Trophoblast cell (in vitro differentiated cells and primary cell): ENCODE measurements at regions not wholly inside any gene's neighbourhood (a gene's known extent, or its start where the extent isn't known, plus 50 kb on each side); places are given as distances from the start of the nearest gene placed in this dataset.

Experiments used
- DNase-seq, 2 donors: peaks; one replicate each; pipeline ENCODE4 v3.0.0-alpha.2; 2016
- H2AFZ ChIP-seq: 2 replicates; pipeline ENCODE4 v1.6.1; 2013; ENCODE audit warnings: low read length, moderate library complexity, mild to moderate bottlenecking; ENCODE audit not compliant: insufficient read depth, poor library complexity
- H2AK5ac ChIP-seq: 2 replicates; pipeline ENCODE4 v1.6.1; 2013; ENCODE audit warnings: mild to moderate bottlenecking, low read length
- H2BK120ac ChIP-seq: 2 replicates; pipeline ENCODE4 v1.6.1; 2013; ENCODE audit warnings: low read length, mild to moderate bottlenecking, moderate library complexity; ENCODE audit not compliant: insufficient read depth, poor library complexity
- H2BK12ac ChIP-seq: 2 replicates; pipeline ENCODE4 v1.6.1; 2013; ENCODE audit warnings: mild to moderate bottlenecking, low read length, moderate library complexity
- H2BK5ac ChIP-seq: 2 replicates; pipeline ENCODE4 v1.6.1; 2013; ENCODE audit warnings: low read length, low read depth, moderate library complexity, mild to moderate bottlenecking; ENCODE audit not compliant: poor library complexity
- H3K14ac ChIP-seq: 2 replicates; pipeline ENCODE4 v1.6.1; 2013; ENCODE audit warnings: mild to moderate bottlenecking, low read length
- H3K18ac ChIP-seq: 2 replicates; pipeline ENCODE4 v1.6.1; 2013; ENCODE audit warnings: mild to moderate bottlenecking, low read length
- H3K23ac ChIP-seq: 2 replicates; pipeline ENCODE4 v1.6.1; 2013; ENCODE audit warnings: low read length
- H3K27ac ChIP-seq: 2 replicates; pipeline ENCODE4 v1.5.1; 2013; ENCODE audit warnings: low read depth, mild to moderate bottlenecking, inconsistent platforms, low read length, moderate library complexity
- H3K27me3 ChIP-seq: 2 replicates; pipeline ENCODE4 v1.6.1; 2013; ENCODE audit warnings: inconsistent platforms, mild to moderate bottlenecking, low read length, moderate library complexity; ENCODE audit not compliant: insufficient read depth
- H3K36me3 ChIP-seq, 2 experiments: 1 replicate in 1 of 2; 2 replicates in 1 of 2; pipeline ENCODE4 v1.6.1; 2013; ENCODE audit warnings: low read length in 2 of 2, mild to moderate bottlenecking in 2 of 2, moderate library complexity in 1 of 2; ENCODE audit not compliant: insufficient read depth in 2 of 2, control insufficient read depth in 1 of 2
- H3K4ac ChIP-seq: 2 replicates; pipeline ENCODE4 v1.6.1; 2013; ENCODE audit warnings: low read depth, mild to moderate bottlenecking, low read length, moderate library complexity
- H3K4me1 ChIP-seq, 2 experiments: 1 replicate in 1 of 2; 2 replicates in 1 of 2; pipeline ENCODE4 v1.6.1; 2013; ENCODE audit warnings: low read length in 2 of 2, mild to moderate bottlenecking in 2 of 2, moderate library complexity in 1 of 2; ENCODE audit not compliant: insufficient read depth in 2 of 2, control insufficient read depth in 1 of 2
- H3K4me2 ChIP-seq: 2 replicates; pipeline ENCODE4 v1.6.1; 2013; ENCODE audit warnings: inconsistent platforms, mild to moderate bottlenecking, low read length, moderate library complexity
- H3K4me3 ChIP-seq: 2 replicates; pipeline ENCODE4 v1.5.1; 2013; ENCODE audit warnings: mild to moderate bottlenecking, low read depth, low read length, inconsistent platforms
- H3K79me1 ChIP-seq: one replicate; pipeline ENCODE4 v1.6.1; 2013; ENCODE audit warnings: low read length
- H3K79me2 ChIP-seq: 2 replicates; pipeline ENCODE4 v1.6.1; 2013; ENCODE audit warnings: low read length, mild to moderate bottlenecking; ENCODE audit not compliant: control insufficient read depth, insufficient read depth, poor library complexity
- H3K9ac ChIP-seq: 2 replicates; pipeline ENCODE4 v1.6.1; 2013; ENCODE audit warnings: mild to moderate bottlenecking, low read length
- H3K9me3 ChIP-seq: 2 replicates; pipeline ENCODE4 v1.6.1; 2013; ENCODE audit warnings: low read depth, mild to moderate bottlenecking, control low read depth, inconsistent platforms, low read length; ENCODE audit not compliant: insufficient read depth
- H4K12ac ChIP-seq: 2 replicates; pipeline ENCODE4 v1.6.1; 2013; ENCODE audit warnings: low read depth, mild to moderate bottlenecking, low read length, moderate library complexity
- H4K8ac ChIP-seq: 2 replicates; pipeline ENCODE4 v1.6.1; 2013; ENCODE audit warnings: low read depth, mild to moderate bottlenecking, low read length, moderate library complexity
- H4K91ac ChIP-seq: one replicate; pipeline ENCODE4 v1.6.1; 2013; ENCODE audit warnings: low read depth, mild to moderate bottlenecking, low read length, moderate library complexity
- WGBS: extraction: QIAGEN DNeasy Blood & Tissue Kit; methylation state at CpG from one replicate; pipeline ENCODE4 v1.1.7; 2013; ENCODE audit warnings: missing lambda C conversion rate; ENCODE audit not compliant: insufficient read length, insufficient coverage; ENCODE audit errors: extremely low coverage; 5-methylcytosine and 5-hydroxymethylcytosine counted together

GRCh38 chr6:112504621-112505020 is 157.5 kb downstream of the RFPL4B start:
- H3K4me2 ChIP-seq: no peak overlapping the region
- H2AFZ ChIP-seq: no peak overlapping the region
- H3K23ac ChIP-seq: no peak overlapping the region
- no peaks in the 10 kb centered on the region for H3K9me3 ChIP-seq
- H4K8ac ChIP-seq: no peak overlapping the region
- H3K18ac ChIP-seq: no peak overlapping the region
- H2BK5ac ChIP-seq: no peak overlapping the region
- H3K79me2 ChIP-seq: no peaks in the 10 kb centered on the region
- no peak overlapping the region for H3K14ac ChIP-seq
- H2BK120ac ChIP-seq: no peak overlapping the region
- no peaks in the 10 kb centered on the region for H3K36me3 ChIP-seq
- H2AK5ac ChIP-seq: no peak overlapping the region
- DNase-seq: no peak
- no peak overlapping the region for H4K12ac ChIP-seq
- H3K4ac ChIP-seq: no peak overlapping the region
- H3K27ac ChIP-seq: no peak overlapping the region
- H2BK12ac ChIP-seq: no peak overlapping the region
- WGBS: no CpG with 5 or more reads among the region's 2 CpGs
- no peaks in the 10 kb centered on the region for H3K27me3 ChIP-seq
- no peak overlapping the region for H3K4me3 ChIP-seq
- H3K4me1 ChIP-seq: no peaks in the 10 kb centered on the region
- no peak overlapping the region for H4K91ac ChIP-seq
- H3K9ac ChIP-seq: no peak overlapping the region
- no peaks in the 10 kb centered on the region for H3K79me1 ChIP-seq

GRCh38 chr6:112511441-112511840 is 164.3 kb downstream of the RFPL4B start:
- WGBS: no CpG with 5 or more reads among the region's 1 CpG
- no peak overlapping the region for H3K9ac ChIP-seq

GRCh38 chr6:112513175-112513574 is 166.0 kb downstream of the RFPL4B start:
- Histone ChIP-seq H3K18ac (no peak overlapping the region), H3K27ac (no peak overlapping the region), H4K91ac (no peak overlapping the region), H3K14ac (no peak overlapping the region), H3K79me2 (no peaks in the 10 kb centered on the region), H3K4me2 (no peak overlapping the region), H3K36me3 (no peaks in the 10 kb centered on the region), H3K4me3 (no peak overlapping the region), H3K9ac (no peak overlapping the region), H2BK12ac (no peak overlapping the region), H2BK120ac (no peak overlapping the region), H3K27me3 (no peaks in the 10 kb centered on the region), H2AK5ac (no peak overlapping the region), H4K8ac (no peak overlapping the region), H3K4me1 (no peaks in the 10 kb centered on the region), H3K9me3 (no peaks in the 10 kb centered on the region), H3K4ac (no peak overlapping the region), H3K79me1 (no peaks in the 10 kb centered on the region), H4K12ac (no peak overlapping the region), H2AFZ (no peak overlapping the region), H2BK5ac (no peak overlapping the region), H3K23ac (no peak overlapping the region)
- no peak for DNase-seq

More at GRCh38 chr6:112511441-112511840, 164.3 kb downstream of the RFPL4B start:
- H3K27me3 ChIP-seq: no peaks in the 10 kb centered on the region
- H3K27ac ChIP-seq: no peak overlapping the region
- H2BK5ac ChIP-seq: no peak overlapping the region
- H3K4me3 ChIP-seq: no peak overlapping the region
- H3K4me2 ChIP-seq: no peak overlapping the region
- H3K4ac ChIP-seq: no peak overlapping the region
- no peaks in the 10 kb centered on the region for H3K36me3 ChIP-seq
- DNase-seq: no peak
- no peaks in the 10 kb centered on the region for H3K4me1 ChIP-seq
- H3K18ac ChIP-seq: no peak overlapping the region
- H2BK12ac ChIP-seq: no peak overlapping the region
- H2AK5ac ChIP-seq: no peak overlapping the region
- no peaks in the 10 kb centered on the region for H3K9me3 ChIP-seq
- no peaks in the 10 kb centered on the region for H3K79me2 ChIP-seq
- no peaks in the 10 kb centered on the region for H3K79me1 ChIP-seq
- H2AFZ ChIP-seq: no peak overlapping the region
- H4K91ac ChIP-seq: no peak overlapping the region
- H3K14ac ChIP-seq: no peak overlapping the region
- H3K23ac ChIP-seq: no peak overlapping the region
- no peak overlapping the region for H4K12ac ChIP-seq
- H2BK120ac ChIP-seq: no peak overlapping the region
- no peak overlapping the region for H4K8ac ChIP-seq

GRCh38 chr6:112522587-112522986 is 175.5 kb downstream of the RFPL4B start:
- H2AK5ac ChIP-seq: no peak overlapping the region
- H3K9me3 ChIP-seq: no peaks in the 10 kb centered on the region
- no peak overlapping the region for H4K91ac ChIP-seq
- no peak overlapping the region for H4K12ac ChIP-seq
- no peak overlapping the region for H4K8ac ChIP-seq
- no peak for DNase-seq
- no peak overlapping the region for H2BK120ac ChIP-seq
- no peaks in the 10 kb centered on the region for H3K36me3 ChIP-seq
- H3K4me2 ChIP-seq: no peak overlapping the region
- no peak overlapping the region for H3K14ac ChIP-seq
- no peak overlapping the region for H3K4ac ChIP-seq
- no peak overlapping the region for H3K9ac ChIP-seq
- no peak overlapping the region for H2BK5ac ChIP-seq
- no peak overlapping the region for H3K27ac ChIP-seq
- H3K4me3 ChIP-seq: no peak overlapping the region
- no peak overlapping the region for H3K18ac ChIP-seq
- no peak overlapping the region for H2BK12ac ChIP-seq
- no peaks in the 10 kb centered on the region for H3K79me1 ChIP-seq
- H3K23ac ChIP-seq: no peak overlapping the region
- no peak overlapping the region for H2AFZ ChIP-seq
- H3K79me2 ChIP-seq: no peaks in the 10 kb centered on the region
- no peaks in the 10 kb centered on the region for H3K27me3 ChIP-seq
- no CpG with 5 or more reads among the region's 4 CpGs for WGBS
- no peaks in the 10 kb centered on the region for H3K4me1 ChIP-seq
